ENCODE measurements at regions not wholly inside any gene's neighbourhood (a gene's known extent, or its start where the extent isn't known, plus 50 kb on each side); places are given as distances from the start of the nearest gene placed in this dataset.

DNA sequence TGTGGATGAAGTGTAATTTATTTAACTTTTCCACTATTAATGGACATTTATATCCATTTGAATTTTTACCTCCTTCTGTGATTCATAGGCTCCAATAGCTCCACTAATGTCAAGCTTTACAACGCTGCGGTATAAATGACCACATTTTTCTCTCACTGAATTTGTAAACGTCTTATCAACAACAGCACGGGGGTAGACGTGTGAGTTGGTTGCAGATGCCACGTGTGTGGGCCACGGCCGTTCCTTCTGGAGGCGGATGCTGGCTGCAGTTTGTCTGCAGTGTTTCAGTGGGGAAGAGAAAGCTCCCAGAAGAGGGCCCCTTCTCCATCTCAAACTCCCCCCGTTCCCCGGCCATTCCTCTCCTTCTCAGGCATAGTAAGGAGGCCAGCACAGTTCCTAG, 68.2 kb upstream of the XYLT1 start:
- H3K9ac ChIP-seq = no peak overlapping the region
- WGBS, 2 experiments (ENCODE audit: low coverage in 1 of 2, low lambda C conversion rate in 2 of 2, missing lambda C conversion rate in 2 of 2) = 68 to 76% methylated on average over 11 of the region's 11 CpGs
- in situ Hi-C loops (cut with MboI) = no loop called here
- H3K9me3 ChIP-seq (ENCODE audit: low read depth) = no peaks in the 10 kb centered on the region
- no peak overlapping the region for H2AFZ ChIP-seq
- H3K9me2 ChIP-seq (ENCODE audit: insufficient read depth) = no peaks in the 10 kb centered on the region
- H3K27ac ChIP-seq = no peak overlapping the region
- no peak overlapping the region for H3K4me3 ChIP-seq
- no peaks in the 10 kb centered on the region for H3K36me3 ChIP-seq (ENCODE audit: low read depth)
- H3K27me3 ChIP-seq (replicated peaks; ENCODE audit: insufficient read depth) = no peaks in the 10 kb centered on the region
- H3K4me2 ChIP-seq (ENCODE audit: unreplicated experiment) = no peak overlapping the region
- no peaks in the 10 kb centered on the region for H3K79me2 ChIP-seq (ENCODE audit: insufficient read depth)
- TF ChIP-seq EZH2 (IDR thresholded peaks at IDR 0.05; ENCODE audit: insufficient read depth, poor library complexity, severe bottlenecking) (no peak), EZH2phosphoT487 (IDR thresholded peaks at IDR 0.05; ENCODE audit: insufficient read depth, low read depth) (no peak)
- no peaks in the 10 kb centered on the region for H3F3A ChIP-seq (ENCODE audit: insufficient read depth)
- H4K20me1 ChIP-seq (ENCODE audit: insufficient read depth) = no peaks in the 10 kb centered on the region
- DNase-seq = no peak
- H3K4me1 ChIP-seq (ENCODE audit: insufficient read depth) = no peaks in the 10 kb centered on the region

DNA sequence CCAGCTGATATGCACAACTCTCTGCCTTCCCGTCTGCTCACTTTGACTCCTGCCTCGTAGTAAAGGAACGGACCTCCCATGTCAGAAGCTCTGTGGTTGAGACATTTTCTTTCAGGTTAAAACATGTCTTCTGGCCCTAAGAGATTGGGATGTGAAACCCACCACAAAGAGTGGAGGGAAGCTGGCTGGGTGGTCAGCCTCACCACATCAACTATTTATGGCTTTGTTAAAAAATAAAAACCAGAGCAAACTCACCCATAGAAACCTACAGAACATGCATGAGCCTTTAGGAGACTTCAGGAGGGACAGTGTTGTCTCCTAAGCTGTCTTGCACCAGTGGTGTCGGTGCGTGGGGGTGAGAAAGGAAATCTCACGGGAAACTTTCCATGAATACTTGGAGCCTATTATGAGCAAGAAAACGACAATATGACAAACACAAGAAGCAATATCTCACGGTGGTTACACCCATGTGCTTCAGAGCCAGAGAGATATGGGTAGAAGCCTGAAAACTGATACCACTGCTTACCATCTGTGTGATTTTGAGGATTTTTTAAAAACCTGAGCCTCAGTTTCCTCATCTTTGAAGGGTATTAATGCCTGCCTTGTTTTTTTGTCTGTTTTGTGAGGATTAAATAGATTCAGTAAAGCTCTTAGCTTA, 61.7 kb upstream of the XYLT1 start:
- Histone ChIP-seq H3K27ac (no peak overlapping the region), H3K4me3 (no peak overlapping the region), H3K27me3 (replicated peaks; ENCODE audit: insufficient read depth) (0 out of 2 replicates have a peak, but pooled peaks cover 7% of the 10 kb centered on the region), H3K9me3 (ENCODE audit: low read depth) (no peaks in the 10 kb centered on the region), H3K9ac (no peak overlapping the region), H3K36me3 (ENCODE audit: low read depth) (no peaks in the 10 kb centered on the region), H4K20me1 (ENCODE audit: insufficient read depth) (no peaks in the 10 kb centered on the region), H3F3A (ENCODE audit: insufficient read depth) (no peaks in the 10 kb centered on the region), H3K9me2 (ENCODE audit: insufficient read depth) (no peaks in the 10 kb centered on the region), H3K4me1 (ENCODE audit: insufficient read depth) (no peaks in the 10 kb centered on the region), H3K79me2 (ENCODE audit: insufficient read depth) (no peaks in the 10 kb centered on the region), H3K4me2 (ENCODE audit: unreplicated experiment) (no peak overlapping the region), H2AFZ (no peak overlapping the region)
- TF ChIP-seq EZH2phosphoT487 (IDR thresholded peaks at IDR 0.05; ENCODE audit: insufficient read depth, low read depth) (no peak), EZH2 (IDR thresholded peaks at IDR 0.05; ENCODE audit: insufficient read depth, poor library complexity, severe bottlenecking) (no peak)
- 77% methylated on average over 8 of the region's 8 CpGs for WGBS, 2 experiments (ENCODE audit: low coverage in 1 of 2, low lambda C conversion rate in 2 of 2, missing lambda C conversion rate in 2 of 2)
- DNase-seq = no peak
- in situ Hi-C loops (cut with MboI) = no loop called here

DNA sequence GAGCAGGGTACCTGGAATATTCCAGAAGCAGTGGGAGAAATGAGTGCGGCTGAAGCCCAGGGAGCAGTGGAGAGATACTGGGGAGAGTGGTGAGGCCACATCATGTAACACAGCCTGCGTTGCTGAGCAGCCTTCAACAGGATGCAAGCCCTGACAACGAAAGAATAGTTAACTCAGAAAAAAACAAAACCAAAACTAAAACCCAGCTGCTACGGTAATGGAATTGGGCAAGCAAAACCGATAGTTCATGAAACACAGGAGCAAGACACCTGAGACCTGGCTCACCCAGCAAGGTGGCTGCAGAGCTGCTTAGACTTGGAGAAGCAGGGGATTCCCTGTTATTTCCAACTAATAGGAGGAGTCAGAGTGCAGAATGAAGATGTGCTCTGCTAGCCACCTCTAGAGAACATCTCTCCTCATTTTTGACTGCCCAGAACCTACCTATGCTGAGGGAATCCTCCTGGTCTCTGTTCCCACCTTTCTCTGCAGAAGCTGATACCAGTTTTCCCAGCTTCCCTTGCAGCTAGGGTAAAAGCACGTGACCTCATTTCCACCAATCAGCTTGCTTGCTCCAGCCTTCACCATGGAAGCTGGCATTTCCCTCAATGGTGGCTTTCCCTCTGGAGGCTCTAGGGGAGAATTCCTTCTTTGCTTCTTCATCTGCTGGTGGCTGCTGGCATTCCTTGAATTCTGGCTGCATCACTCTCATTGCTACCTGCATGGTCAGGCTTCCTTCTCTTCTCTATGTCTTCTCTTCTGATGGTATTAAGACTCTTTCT, 59.4 kb upstream of the XYLT1 start:
- no peak overlapping the region for H2AFZ ChIP-seq
- no peaks in the 10 kb centered on the region for H3F3A ChIP-seq (ENCODE audit: insufficient read depth)
- WGBS, 2 experiments (ENCODE audit: low coverage in 1 of 2, low lambda C conversion rate in 2 of 2, missing lambda C conversion rate in 2 of 2) = 66 to 68% methylated on average over 6 of the region's 6 CpGs
- DNase-seq = no peak
- H3K9me3 ChIP-seq (ENCODE audit: low read depth) = no peaks in the 10 kb centered on the region
- H3K27ac ChIP-seq = no peak overlapping the region
- no peak for TF ChIP-seq EZH2phosphoT487 (IDR thresholded peaks at IDR 0.05; ENCODE audit: insufficient read depth, low read depth)
- TF ChIP-seq EZH2 (IDR thresholded peaks at IDR 0.05; ENCODE audit: insufficient read depth, poor library complexity, severe bottlenecking) = no peak
- no peaks in the 10 kb centered on the region for H4K20me1 ChIP-seq (ENCODE audit: insufficient read depth)
- H3K4me3 ChIP-seq = no peak overlapping the region
- H3K36me3 ChIP-seq (ENCODE audit: low read depth) = no peaks in the 10 kb centered on the region
- in situ Hi-C loops (cut with MboI) = no loop called here
- H3K4me1 ChIP-seq (ENCODE audit: insufficient read depth) = no peaks in the 10 kb centered on the region
- H3K9me2 ChIP-seq (ENCODE audit: insufficient read depth) = no peaks in the 10 kb centered on the region
- no peaks in the 10 kb centered on the region for H3K79me2 ChIP-seq (ENCODE audit: insufficient read depth)
- H3K27me3 ChIP-seq (replicated peaks; ENCODE audit: insufficient read depth) = 0 out of 2 replicates have a peak, but pooled peaks cover 7% of the 10 kb centered on the region
- no peak overlapping the region for H3K4me2 ChIP-seq (ENCODE audit: unreplicated experiment)
- H3K9ac ChIP-seq = no peak overlapping the region

GRCh38 chr16:17526956-17527937, 56.5 kb upstream of the XYLT1 start:
- no peak for DNase-seq
- H3K9me3 ChIP-seq (ENCODE audit: low read depth) = no peaks in the 10 kb centered on the region
- no peaks in the 10 kb centered on the region for H3F3A ChIP-seq (ENCODE audit: insufficient read depth)
- H2AFZ ChIP-seq = no peak overlapping the region
- no peak overlapping the region for H3K4me2 ChIP-seq (ENCODE audit: unreplicated experiment)
- H3K9ac ChIP-seq = no peak overlapping the region
- 0 out of 2 replicates have a peak, but pooled peaks cover 7% of the 10 kb centered on the region for H3K27me3 ChIP-seq (replicated peaks; ENCODE audit: insufficient read depth)
- 98 to 99% methylated on average over 4 of the region's 4 CpGs for WGBS, 2 experiments (ENCODE audit: low coverage in 1 of 2, low lambda C conversion rate in 2 of 2, missing lambda C conversion rate in 2 of 2)
- no peaks in the 10 kb centered on the region for H3K79me2 ChIP-seq (ENCODE audit: insufficient read depth)
- H3K4me1 ChIP-seq (ENCODE audit: insufficient read depth) = no peaks in the 10 kb centered on the region
- no peak overlapping the region for H3K27ac ChIP-seq
- no peak for TF ChIP-seq EZH2phosphoT487 (IDR thresholded peaks at IDR 0.05; ENCODE audit: insufficient read depth, low read depth)
- no peak for TF ChIP-seq EZH2 (IDR thresholded peaks at IDR 0.05; ENCODE audit: insufficient read depth, poor library complexity, severe bottlenecking)
- H4K20me1 ChIP-seq (ENCODE audit: insufficient read depth) = no peaks in the 10 kb centered on the region
- in situ Hi-C loops (cut with MboI) = no loop called here
- H3K9me2 ChIP-seq (ENCODE audit: insufficient read depth) = no peaks in the 10 kb centered on the region
- H3K4me3 ChIP-seq = no peak overlapping the region
- no peaks in the 10 kb centered on the region for H3K36me3 ChIP-seq (ENCODE audit: low read depth)
